GM19328 (cell line): ENCODE measurements at regions not wholly inside any gene's neighbourhood (a gene's known extent, or its start where the extent isn't known, plus 50 kb on each side); places are given as distances from the start of the nearest gene placed in this dataset.
"Not testable (repeated sequence)": the region's sequence is repeated elsewhere in the genome, so short reads cannot be mapped to it uniquely, and the experiment has no call there.

Source experiments
- ATAC-seq: cut with Tn5 transposase; IDR thresholded peaks from one replicate; pipeline ENCODE4 v1.9.1; 2021; ENCODE audit warnings: mild to moderate bottlenecking, moderate library complexity; ENCODE audit not compliant: unreplicated experiment

GRCh38 chr14:97948841-97949240 lies 1151.7 kb downstream of the VRK1 start:
- no peak for ATAC-seq

- no peak for ATAC-seq
These were observed 1159.6 kb downstream of the VRK1 start for GRCh38 chr14:97956581-97957340.

- ATAC-seq, result no peak
These were observed 1162.1 kb downstream of the VRK1 start for GRCh38 chr14:97959251-97959650.

- ATAC-seq, result no peak
These were observed 1163.3 kb downstream of the VRK1 start for GRCh38 chr14:97960436-97960835.

- ATAC-seq, result no peak
These were observed 1173.0 kb downstream of the VRK1 start for GRCh38 chr14:97970222-97970621.

GRCh38 chr14:97975216-97975615 lies 1178.0 kb downstream of the VRK1 start:
- no peak for ATAC-seq

- no peak for ATAC-seq
These were observed 1178.8 kb downstream of the VRK1 start for GRCh38 chr14:97975962-97976361.

GRCh38 chr14:97976861-97977260 lies 1179.7 kb downstream of the VRK1 start:
- no peak for ATAC-seq

GRCh38 chr14:97977651-97978261 lies 1180.6 kb downstream of the VRK1 start:
- no peak for ATAC-seq

- ATAC-seq, result no peak
These were observed 1181.2 kb downstream of the VRK1 start for GRCh38 chr14:97978341-97978740.

- no peak for ATAC-seq
These were observed 1196.4 kb downstream of the VRK1 start for GRCh38 chr14:97993508-97994019.

- no peak for ATAC-seq
These were observed 1196.9 kb downstream of the VRK1 start for GRCh38 chr14:97994020-97994531.

- no peak for ATAC-seq
These were observed 1197.9 kb downstream of the VRK1 start for GRCh38 chr14:97995038-97995437.

- ATAC-seq, result no peak
These were observed 1198.3 kb downstream of the VRK1 start for GRCh38 chr14:97995531-97995930.

- no peak for ATAC-seq
These were observed 1208.8 kb downstream of the VRK1 start for GRCh38 chr14:98006008-98006407.

- ATAC-seq, result no peak
These were observed 1211.4 kb downstream of the VRK1 start for GRCh38 chr14:98008381-98009113.

GRCh38 chr14:98009177-98009576 lies 1212.0 kb downstream of the VRK1 start:
- not testable (repeated sequence) for ATAC-seq

- ATAC-seq, result no peak
These were observed 1213.6 kb downstream of the VRK1 start for GRCh38 chr14:98010784-98011183.

GRCh38 chr14:98014851-98015615 lies 1217.9 kb downstream of the VRK1 start:
- ATAC-seq, result no peak

- no peak for ATAC-seq
These were observed 1218.7 kb downstream of the VRK1 start for GRCh38 chr14:98015921-98016320.

- no peak for ATAC-seq
These were observed 1221.4 kb downstream of the VRK1 start for GRCh38 chr14:98018628-98019027.
